Progenitor cell of endocrine pancreas (in vitro differentiated cells): ENCODE measurements at regions not wholly inside any gene's neighbourhood (a gene's known extent, or its start where the extent isn't known, plus 50 kb on each side); places are given as distances from the start of the nearest gene placed in this dataset.

Source experiments
- DNase-seq: peaks from one replicate; pipeline ENCODE4 v3.0.0; 2021; ENCODE audit warnings: low spot score; ENCODE audit not compliant: unreplicated experiment
- H3K27ac Mint-ChIP-seq: 2 replicates; pipeline ENCODE4 v1.8.0; 2021; ENCODE audit warnings: mild to moderate bottlenecking, moderate library complexity, mixed read lengths
- H3K27me3 Mint-ChIP-seq: 2 replicates; pipeline ENCODE4 v1.8.0; 2021; ENCODE audit warnings: mixed read lengths
- H3K36me3 Mint-ChIP-seq: 2 replicates; pipeline ENCODE4 v1.8.0; 2022; ENCODE audit warnings: mixed read lengths; ENCODE audit not compliant: insufficient read depth
- H3K4me1 Mint-ChIP-seq: 2 replicates; pipeline ENCODE4 v1.8.0; 2021; ENCODE audit warnings: low read depth, mixed read lengths
- H3K4me3 Mint-ChIP-seq: 2 replicates; pipeline ENCODE4 v1.8.0; 2021; ENCODE audit warnings: low read depth, mild to moderate bottlenecking, moderate library complexity, mixed read lengths
- H3K9me3 Mint-ChIP-seq: 2 replicates; pipeline ENCODE4 v1.8.0; 2021; ENCODE audit warnings: low read depth, mixed read lengths
- CTCF ChIP-seq: fragments of 200-600 bp; sonication (generic); IDR thresholded peaks from one replicate; pipeline ENCODE4 v1.5.0; 2021; ENCODE audit warnings: antibody characterized with exemption, mild to moderate bottlenecking; ENCODE audit not compliant: unreplicated experiment

- Mint-ChIP-seq H3K27ac (no peak overlapping the region), H3K4me1 (no peaks in the 10 kb centered on the region), H3K9me3 (peaks cover 6% of the 10 kb centered on the region), H3K27me3 (no peaks in the 10 kb centered on the region), H3K36me3 (no peaks in the 10 kb centered on the region), H3K4me3 (no peak overlapping the region)
- DNase-seq: no peak
- no peak for TF ChIP-seq CTCF
These were observed 225.2 kb upstream of the SLIT2 start for GRCh38 chr4:20026456-20026855.

- Mint-ChIP-seq H3K36me3 (no peaks in the 10 kb centered on the region), H3K9me3 (peaks cover 6% of the 10 kb centered on the region), H3K4me1 (no peaks in the 10 kb centered on the region), H3K27me3 (no peaks in the 10 kb centered on the region), H3K27ac (no peak overlapping the region), H3K4me3 (no peak overlapping the region)
- DNase-seq: no peak
- TF ChIP-seq CTCF: no peak
These were observed 229.2 kb upstream of the SLIT2 start for GRCh38 chr4:20022471-20022870.

- Mint-ChIP-seq H3K27me3 (no peaks in the 10 kb centered on the region), H3K4me1 (no peaks in the 10 kb centered on the region), H3K36me3 (no peaks in the 10 kb centered on the region), H3K27ac (no peak overlapping the region), H3K4me3 (no peak overlapping the region), H3K9me3 (peaks cover 6% of the 10 kb centered on the region)
- DNase-seq: no peak
- TF ChIP-seq CTCF: no peak
These were observed 231.6 kb upstream of the SLIT2 start for GRCh38 chr4:20020056-20020455.

- Mint-ChIP-seq H3K36me3 (no peaks in the 10 kb centered on the region), H3K9me3 (peaks cover 6% of the 10 kb centered on the region), H3K4me1 (no peaks in the 10 kb centered on the region), H3K4me3 (no peak overlapping the region), H3K27ac (no peak overlapping the region), H3K27me3 (no peaks in the 10 kb centered on the region)
- DNase-seq: no peak
- TF ChIP-seq CTCF: no peak
These were observed 232.2 kb upstream of the SLIT2 start for GRCh38 chr4:20019310-20020015.

GRCh38 chr4:20017777-20018115 is 234.0 kb upstream of the SLIT2 start:
- Mint-ChIP-seq H3K4me1 (no peaks in the 10 kb centered on the region), H3K4me3 (no peak overlapping the region), H3K36me3 (no peaks in the 10 kb centered on the region), H3K27me3 (no peaks in the 10 kb centered on the region), H3K9me3 (no peaks in the 10 kb centered on the region), H3K27ac (no peak overlapping the region)
- no peak for TF ChIP-seq CTCF
- no peak for DNase-seq
